Vagina (tissue), 2 donors: ENCODE measurements at regions not wholly inside any gene's neighbourhood (a gene's known extent, or its start where the extent isn't known, plus 50 kb on each side); places are given as distances from the start of the nearest gene placed in this dataset.

Source experiments
- CTCF ChIP-seq, 3 experiments: fragments of 450-650 bp in 2 of 3; fragments of 200-600 bp in 1 of 3; sonication (generic) in 1 of 3; IDR thresholded peaks; one replicate each; pipeline ENCODE4 v1.5.1; 2017 to 2019; ENCODE audit warnings: antibody characterized with exemption in 3 of 3, mild to moderate bottlenecking in 2 of 3, moderate library complexity in 2 of 3
- POLR2AphosphoS5 ChIP-seq, 2 donors: sonication (generic); formaldehyde crosslinking; IDR thresholded peaks; one replicate each; pipeline ENCODE4 v1.9.0; 2017; ENCODE audit warnings: antibody characterized with exemption in 2 of 2, mild to moderate bottlenecking in 2 of 2, low read depth in 1 of 2; ENCODE audit not compliant: insufficient read depth in 1 of 2

GRCh38 chr16:22621586-22622155 is 111.0 kb downstream of the NPIPB5 start:
- TF ChIP-seq POLR2AphosphoS5 (IDR thresholded peaks at IDR 0.05; ENCODE audit: insufficient read depth in 1 of 2, low read depth in 1 of 2) (no peak), CTCF (IDR thresholded peaks at IDR 0.05) (no peak)
